CD4-positive, alpha-beta T cell treated with Interleukin-1 beta for 1 hour (primary cell): ENCODE measurements at regions not wholly inside any gene's neighbourhood (a gene's known extent, or its start where the extent isn't known, plus 50 kb on each side); places are given as distances from the start of the nearest gene placed in this dataset.
"Not testable (repeated sequence)": the region's sequence is repeated elsewhere in the genome, so short reads cannot be mapped to it uniquely, and the experiment has no call there.

ENCODE experiments used
- DNase-seq, 2 donors: peaks; one replicate each; pipeline ENCODE4 v3.0.0-alpha.2; 2020 to 2022

- no peak for DNase-seq
These were observed 123.2 kb upstream of the SLC38A4 start for GRCh38 chr12:46948936-46949545.

DNA sequence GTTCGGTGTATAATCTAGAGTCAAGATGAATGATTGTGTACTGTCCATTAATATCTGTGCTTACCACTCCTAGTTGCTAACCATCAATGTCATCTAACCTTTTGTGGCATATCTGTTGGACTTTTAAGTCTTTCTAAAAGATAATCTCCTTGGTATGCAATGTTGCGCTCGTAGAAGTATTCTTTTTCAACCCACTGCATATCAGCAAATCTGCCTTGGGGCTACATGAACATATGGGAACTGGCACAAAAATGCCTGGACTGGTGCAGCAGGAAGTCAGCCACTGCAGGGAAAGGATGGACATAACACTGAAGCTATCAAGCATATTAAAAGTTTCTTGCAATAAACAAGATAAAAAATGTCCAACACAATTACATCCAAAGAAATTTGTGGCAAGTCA, 124.3 kb upstream of the SLC38A4 start:
- DNase-seq = no peak

DNA sequence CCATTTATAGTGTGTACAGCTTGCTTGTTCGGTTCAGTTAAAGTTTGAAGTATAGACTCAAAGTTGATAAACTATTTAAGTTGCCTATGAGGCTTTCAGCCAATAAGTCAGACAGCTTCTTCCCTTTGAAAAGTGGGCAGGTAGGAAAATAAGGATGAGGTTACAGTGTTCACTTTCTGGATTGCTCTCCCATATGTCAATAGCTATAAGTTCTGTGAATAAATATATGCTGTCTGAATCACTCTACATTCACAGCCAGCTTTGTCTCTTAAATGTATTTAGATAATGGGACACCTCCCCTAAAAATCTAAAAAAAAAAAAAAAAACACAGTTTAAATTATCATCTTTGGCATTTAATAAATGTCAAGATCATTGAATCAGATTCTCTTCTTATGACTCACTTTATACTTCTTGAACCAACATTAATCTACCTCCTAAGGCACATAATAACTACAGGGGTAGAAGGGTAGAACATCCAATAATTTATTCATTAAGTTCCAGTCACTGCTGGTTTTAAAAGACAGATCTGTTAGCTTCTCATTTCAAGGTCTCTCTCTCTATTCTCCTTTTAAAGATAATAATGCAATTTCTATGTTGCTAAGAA, 126.4 kb upstream of the PCED1B start:
- no peak for DNase-seq

- DNase-seq = no peak
These were observed 122.9 kb upstream of the PCED1B start for GRCh38 chr12:46956451-46957035.

DNA sequence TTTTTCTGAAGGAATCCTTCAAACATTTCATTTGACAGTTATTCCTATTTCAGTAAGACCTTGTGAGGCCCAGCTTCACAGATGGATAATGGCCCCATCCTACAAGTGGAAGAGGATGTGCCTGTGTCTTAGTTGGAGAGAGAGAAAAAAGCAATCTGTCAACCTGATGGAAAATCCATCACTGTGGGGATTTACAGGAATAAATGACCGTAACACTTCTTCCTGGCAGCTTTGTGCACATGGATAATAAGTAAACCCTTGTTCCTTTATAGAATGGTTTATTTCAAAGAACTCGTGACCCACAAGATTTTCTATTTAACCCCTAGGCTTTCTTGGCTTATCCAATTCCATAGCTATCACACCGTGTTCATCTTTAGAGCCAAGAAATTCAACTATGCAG, 121.4 kb upstream of the PCED1B start:
- DNase-seq = no peak

GRCh38 chr12:46958599-46959290, 120.7 kb upstream of the PCED1B start:
- DNase-seq = no peak

GRCh38 chr12:46959502-46959901, 119.9 kb upstream of the PCED1B start:
- DNase-seq = no peak

GRCh38 chr12:46960681-46961080, 118.7 kb upstream of the PCED1B start:
- DNase-seq = no peak

- DNase-seq = no peak
These were observed 116.2 kb upstream of the PCED1B start for GRCh38 chr12:46963191-46963590.

GRCh38 chr12:46963977-46964971, 115.1 kb upstream of the PCED1B start:
- no peak for DNase-seq

- no peak for DNase-seq
These were observed 114.3 kb upstream of the PCED1B start for GRCh38 chr12:46965137-46965536.

DNA sequence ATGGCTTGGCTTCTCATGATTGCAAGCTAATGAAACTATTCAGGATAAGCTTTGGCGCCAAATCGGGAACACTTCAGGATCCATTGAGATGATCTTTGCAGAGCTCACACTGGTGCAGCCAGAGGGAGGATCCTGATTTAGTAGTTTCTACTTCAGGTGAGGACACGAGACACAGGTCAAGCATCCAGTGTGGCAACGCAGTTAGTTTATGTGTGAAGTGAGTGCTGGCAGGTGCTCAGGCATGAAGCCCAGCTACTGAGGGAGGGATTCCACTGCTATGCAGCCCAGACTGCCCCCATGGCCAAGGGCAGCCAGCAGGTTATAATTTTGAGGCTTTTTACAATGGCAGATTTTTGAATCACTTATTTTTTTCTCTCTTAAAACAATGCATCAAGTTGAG, 113.5 kb upstream of the PCED1B start:
- no peak for DNase-seq

DNA sequence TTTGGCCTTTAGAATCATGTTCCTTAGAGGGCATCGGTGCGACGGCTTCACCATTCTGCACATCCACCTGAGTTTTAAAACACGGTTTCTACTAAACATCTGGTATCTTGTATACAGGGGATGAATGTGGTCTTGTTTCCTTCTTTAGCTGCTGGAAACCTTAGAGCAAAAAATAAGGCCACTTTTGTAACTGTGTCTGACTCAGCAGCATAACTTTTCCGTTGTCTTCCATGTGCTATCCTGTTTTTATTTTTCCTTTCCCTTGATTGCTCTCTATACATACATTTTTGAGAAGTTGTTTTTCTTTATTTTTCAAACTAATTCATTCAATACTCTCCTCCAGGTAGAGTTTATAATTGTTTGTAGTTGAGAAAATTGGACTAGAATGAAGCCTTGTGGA, 108.8 kb upstream of the PCED1B start:
- no peak for DNase-seq

DNA sequence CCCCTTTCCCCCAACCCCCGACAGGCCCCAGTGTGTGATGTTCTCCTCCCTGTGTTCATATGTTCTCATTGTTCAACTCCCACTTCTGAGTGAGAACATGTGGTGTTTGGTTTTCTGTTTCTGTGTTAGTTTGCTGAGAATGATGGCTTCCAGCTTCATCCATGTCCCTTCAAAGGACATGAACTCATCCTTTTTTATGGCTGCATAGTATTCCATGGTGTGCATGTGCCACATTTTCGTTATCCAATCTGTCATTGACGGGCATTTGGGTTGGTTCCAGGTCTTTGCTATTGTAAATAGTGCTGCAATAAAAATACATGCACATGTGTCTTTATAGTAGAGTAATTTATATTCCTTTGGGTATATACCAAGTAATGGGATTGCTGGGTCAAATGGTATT, 105.5 kb upstream of the PCED1B start:
- not testable (repeated sequence) for DNase-seq

GRCh38 chr12:46977871-46978375, 101.5 kb upstream of the PCED1B start:
- DNase-seq = no peak

DNA sequence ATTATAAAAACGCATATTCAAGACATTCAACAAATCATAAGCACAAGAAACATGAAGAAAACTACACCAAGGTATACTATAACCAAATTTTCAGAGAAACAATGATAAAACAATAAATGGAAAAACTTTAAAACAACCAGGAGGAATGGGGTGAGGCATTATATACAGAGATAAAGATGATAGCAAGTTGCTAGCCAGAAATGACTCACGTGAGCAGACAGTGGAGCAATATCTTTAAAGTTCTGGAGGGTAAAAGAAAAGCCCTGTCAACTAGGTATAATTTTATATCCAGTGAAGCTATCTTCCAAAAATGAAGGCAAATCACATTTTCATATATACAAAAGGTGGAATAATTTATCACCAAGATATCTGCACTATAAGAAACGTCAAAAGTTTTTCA, 97.8 kb upstream of the PCED1B start:
- DNase-seq = no peak

- no peak for DNase-seq
These were observed 96.6 kb upstream of the PCED1B start for GRCh38 chr12:46982629-46983392.

DNA sequence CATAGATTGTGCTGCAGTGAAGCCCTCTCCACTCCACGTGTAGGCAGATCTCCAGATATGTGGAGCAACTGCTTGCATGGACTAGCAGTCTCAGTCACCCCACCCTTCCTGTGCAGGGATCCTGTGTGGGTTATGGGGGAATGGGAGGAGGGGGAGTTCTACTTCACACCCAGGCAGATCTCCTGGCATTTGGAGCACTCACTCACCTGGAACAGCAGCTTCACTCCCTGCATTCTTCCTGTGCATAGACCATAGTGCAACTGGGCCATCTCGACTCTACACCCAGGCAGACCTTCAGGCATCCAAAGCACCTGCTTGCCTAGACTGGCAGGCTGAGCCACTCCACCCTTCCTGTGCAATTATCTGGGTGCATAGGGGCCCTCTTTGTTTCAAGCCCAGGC, 96.0 kb upstream of the PCED1B start:
- DNase-seq = no peak

DNA sequence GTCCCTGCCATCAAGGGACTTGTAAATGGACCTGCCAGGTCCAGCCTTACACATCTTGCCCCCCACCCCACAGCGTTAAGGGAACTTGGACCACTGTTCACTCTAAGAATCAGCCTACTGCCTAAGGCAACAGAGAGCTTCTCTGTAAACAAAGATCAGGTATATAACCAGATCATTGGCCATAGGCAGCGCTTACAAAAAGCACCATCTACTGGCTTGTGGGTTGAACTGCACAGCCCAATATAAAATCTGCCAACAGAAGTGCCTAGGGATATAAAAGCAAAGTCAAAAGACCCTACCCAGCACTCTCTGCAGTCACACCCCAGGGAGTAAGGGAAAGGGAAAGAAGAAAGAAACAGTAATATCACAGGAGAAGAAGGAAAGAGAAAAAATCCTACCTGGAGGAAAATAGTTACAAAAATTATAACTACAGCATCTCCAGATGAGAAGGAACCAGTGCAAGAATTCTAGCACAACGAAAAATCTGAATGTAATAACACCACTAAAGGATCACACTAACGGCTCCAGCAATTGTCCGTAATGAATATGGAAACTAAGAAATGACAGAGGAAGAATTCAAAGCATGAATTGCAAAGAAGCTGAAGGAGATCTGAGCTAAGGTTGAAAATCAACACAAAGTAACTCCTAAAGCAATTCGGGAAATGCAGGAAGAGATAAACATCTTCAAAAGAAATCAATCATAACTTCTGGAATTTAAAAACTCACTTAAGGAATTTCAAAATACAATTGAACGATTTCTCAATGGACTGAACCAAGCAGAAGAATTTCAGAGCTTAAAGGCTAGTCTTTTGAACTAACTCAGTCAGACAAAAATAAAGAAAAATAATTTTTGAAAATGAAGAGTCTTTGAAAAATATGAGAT, 95.2 kb upstream of the PCED1B start:
- peak; percentile 23 to 46 for DNase-seq

DNA sequence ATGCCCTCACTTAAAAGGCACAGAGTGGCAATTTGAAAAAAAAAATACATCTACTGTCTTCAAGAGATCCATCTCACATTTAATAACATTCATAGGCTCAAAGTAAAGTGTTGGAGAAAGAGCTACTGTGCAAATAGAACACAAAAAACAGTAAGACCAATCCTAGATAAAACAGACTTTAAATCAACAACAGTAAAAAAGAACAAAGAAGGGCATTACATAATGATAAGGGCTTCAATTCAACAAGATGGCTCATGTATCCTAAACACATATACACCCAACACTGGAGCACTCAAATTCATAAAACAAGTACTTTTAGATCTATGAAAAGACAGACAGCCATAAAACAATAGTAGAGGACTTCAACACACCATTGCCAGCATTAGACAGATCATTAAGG, 93.6 kb upstream of the PCED1B start:
- no peak for DNase-seq

- not testable (repeated sequence) for DNase-seq
These were observed 91.3 kb upstream of the PCED1B start for GRCh38 chr12:46988122-46988521.
